Iris pigment epithelial cell (primary cell): ENCODE measurements at regions not wholly inside any gene's neighbourhood (a gene's known extent, or its start where the extent isn't known, plus 50 kb on each side); places are given as distances from the start of the nearest gene placed in this dataset.

ENCODE experiments used
- DNase-seq: peaks from one replicate; pipeline ENCODE4 v3.0.0-alpha.2; 2011; ENCODE audit warnings: low read depth

DNA sequence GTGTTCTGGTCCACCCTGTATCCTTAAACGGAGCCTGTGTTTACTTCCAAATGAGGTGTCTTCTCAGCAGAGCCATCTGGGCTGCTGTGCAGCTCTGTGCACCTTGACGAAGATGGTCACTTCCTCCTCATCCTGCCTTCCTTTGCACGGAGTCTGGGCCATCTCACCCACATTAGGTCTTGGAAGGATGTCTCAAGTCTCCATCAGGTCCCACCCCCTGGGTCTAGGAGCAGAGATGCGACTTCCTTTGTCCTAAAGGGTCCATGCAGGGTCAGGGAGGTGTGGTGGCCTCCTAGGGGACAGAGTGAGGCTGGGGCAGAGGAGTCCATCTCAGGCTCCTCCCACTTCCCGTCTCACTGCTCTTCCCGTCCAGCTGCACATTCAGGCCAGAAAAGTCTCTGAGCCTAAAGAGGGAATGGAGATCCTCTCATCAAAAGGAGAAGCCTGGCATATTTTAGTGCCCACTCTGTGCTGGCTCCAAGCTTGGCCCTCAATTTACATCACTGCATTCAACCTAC is 209.2 kb downstream of the MATN1 start:
- no peak for DNase-seq

DNA sequence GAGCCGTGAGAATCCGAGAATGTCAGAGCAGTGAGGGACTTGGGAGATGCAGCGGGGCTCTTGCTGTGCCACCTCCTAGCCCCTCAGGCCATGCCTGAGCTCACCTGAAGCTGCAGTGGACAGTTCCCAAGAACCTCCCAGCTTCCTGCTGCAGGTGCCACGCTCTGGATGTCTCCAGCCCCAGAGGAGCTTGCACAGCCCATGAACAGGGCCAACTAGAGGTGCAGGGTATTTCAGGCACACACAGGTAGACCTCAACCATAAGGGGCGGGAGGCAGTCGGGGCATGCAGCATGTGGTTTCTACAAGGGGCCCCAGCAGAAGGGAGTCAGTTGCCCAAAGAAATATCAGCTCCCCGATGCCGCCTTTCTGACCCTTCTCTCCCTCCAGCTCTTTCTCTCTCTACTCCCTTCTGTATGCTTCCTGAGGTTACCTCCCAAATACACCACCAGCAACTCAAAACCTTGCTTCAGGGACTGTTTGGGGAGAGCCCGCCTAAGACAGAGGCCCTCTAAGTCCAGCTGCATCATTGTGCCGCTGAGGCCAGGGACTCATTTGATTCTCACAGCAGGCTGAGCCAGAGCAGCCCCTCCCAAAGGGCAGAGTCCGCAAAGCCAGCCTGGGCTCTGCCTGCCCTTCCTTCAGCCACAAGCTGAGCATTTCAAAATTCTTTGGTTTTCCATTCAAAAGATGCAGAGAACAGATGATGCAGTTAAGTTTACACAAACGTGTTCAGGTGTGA is 209.8 kb downstream of the MATN1 start:
- DNase-seq: no peak

DNA sequence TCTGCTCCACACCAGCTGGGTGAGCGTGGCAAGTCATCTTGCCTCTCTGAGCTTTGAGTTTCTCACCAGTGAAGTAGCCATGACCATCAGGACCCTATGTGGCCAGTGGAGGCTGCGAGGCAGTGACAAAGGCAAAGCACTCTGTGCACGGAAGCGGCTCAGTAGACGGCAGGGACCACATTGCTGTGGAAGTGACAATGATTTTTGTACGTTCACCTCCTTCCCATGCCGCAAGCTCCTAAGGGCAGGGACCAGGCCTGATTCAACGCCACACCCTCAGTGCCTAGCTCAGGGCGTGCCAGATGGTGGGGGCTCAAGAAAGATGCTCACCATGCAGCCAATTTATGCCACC is 210.5 kb downstream of the MATN1 start:
- DNase-seq: no peak

DNA sequence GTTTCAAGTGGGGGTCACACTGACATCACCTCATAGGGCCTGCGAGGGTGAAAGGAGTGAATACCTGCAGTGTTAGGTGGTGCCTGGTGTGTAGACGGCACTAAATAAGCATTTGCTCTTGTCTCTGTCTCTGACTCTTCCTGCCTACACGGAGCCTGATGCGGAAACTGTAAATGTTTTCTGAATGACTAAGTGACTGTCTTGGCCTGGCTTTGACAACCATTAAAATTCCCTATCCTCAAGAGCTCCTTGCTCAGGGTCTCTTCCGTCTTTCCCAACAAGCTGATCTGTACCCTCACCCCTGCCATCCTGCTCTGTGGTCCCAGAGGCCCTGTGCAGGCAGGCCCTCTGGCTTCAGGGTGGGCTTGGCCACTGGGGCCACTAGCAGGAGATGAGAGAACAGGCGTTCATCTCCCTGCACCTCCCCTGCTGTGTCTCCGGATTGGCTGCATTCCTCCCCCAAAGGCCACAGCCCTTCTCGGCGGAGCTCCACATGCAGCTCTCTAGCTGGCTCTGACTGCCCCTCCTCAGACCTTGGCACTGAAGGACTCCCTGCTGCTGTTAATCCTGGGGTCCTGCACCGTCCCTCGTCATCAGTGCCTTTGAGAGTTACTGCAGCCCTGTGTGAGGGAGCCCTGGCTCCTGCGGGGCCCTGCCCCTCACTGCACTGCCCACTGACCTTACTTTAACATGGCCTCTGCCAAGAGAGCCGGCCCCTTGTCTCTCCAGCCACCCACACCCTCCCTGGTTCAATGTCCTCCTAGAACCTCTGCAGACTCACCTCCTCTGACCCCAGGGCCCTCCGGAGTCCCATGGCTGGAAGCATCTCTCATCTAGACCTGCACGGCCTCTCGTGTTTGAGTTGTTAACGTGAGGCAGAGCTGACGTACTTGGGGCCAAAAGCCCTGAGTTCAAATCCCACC is 211.1 kb downstream of the MATN1 start:
- peak; percentile 12 for DNase-seq

DNA sequence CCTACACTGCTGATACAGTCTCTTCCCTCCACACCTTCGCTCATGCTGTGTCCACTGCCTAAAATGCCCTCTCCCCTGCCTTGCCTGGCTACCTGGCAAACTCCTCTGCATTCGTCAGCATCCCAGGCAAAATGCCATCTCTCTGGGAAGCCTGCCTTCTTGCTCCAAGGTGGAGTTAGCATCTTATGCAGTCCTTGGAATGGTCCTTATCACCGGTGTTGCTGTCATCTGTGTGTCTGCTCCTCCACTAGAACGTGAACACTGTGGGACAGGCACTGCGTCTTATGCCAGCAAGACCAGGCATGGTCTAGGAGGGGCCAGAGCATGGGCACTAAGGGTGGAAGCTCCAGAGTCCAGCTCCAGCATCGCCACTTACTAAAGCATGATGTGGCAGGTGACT is 211.8 kb downstream of the MATN1 start:
- DNase-seq: no peak

DNA sequence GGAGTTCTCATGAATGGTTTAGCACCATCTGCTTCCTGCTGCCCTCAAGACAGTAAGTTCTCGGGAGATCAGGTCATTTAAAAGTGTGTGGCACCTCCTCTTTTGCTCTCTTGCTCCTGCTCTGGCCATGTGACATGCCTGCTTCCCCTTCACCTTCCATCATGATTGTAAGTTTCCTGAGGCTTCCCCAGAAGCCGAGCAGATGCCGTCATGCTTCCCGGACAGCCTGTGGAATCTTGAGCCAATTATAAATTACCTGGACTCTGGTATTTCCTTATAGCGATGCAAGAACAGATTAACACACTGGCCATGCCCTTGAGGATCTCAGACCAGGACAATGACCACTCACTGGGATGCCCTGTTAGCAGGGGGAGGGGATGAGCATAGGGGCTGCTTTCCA is 212.3 kb downstream of the MATN1 start:
- no peak for DNase-seq

DNA sequence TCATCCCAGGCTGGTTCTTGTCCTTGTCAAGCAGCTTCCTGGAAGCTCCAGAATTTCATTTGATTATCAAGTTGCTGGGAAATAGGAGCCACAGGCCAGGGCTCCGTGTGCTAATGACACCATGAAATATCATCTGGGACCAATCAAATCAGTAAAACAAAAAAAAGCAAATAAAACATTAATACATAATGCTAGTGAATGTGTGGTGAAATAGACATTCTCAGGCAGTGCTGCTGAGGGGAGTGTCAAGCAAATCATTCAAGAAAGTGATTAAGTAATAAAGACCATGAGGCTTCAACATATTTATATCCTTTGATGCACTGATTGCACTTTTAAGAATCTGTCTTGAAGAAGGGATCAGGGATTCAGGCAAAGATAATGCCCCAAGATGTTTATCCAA is 213.7 kb downstream of the MATN1 start:
- DNase-seq: no peak

DNA sequence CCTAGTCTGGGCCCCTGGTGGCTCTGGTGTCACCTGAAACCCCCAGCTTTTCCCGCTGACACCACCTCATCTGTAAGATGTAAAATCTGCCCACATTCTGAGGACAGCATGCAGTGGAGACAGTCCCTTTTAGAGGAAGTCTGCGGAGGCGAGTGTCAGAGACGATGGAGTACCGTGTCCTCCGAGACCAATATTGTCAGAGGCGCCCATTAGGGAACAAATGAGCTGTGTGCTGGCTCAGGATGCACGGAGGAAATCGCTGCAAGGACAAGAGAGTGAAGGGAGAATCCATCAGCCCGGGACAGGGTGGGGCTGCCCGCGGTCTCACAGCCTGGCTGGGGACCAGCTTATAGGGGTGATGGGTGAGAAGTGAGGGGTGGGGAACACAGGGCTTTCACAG is 214.8 kb downstream of the MATN1 start:
- DNase-seq: no peak

DNA sequence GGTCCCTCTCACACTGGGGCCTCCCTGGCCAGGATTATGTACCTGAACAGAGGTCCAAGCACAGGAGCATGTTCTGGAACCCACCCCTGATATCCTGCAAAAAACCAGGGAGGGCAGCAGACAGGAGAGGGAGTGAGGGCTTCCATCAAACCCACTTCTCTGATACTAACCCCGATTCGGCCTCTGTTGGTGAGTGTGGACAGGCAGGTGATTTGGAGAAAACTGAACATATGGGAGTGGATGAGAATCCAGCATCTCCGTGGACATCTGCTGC is 215.3 kb downstream of the MATN1 start:
- no peak for DNase-seq

DNA sequence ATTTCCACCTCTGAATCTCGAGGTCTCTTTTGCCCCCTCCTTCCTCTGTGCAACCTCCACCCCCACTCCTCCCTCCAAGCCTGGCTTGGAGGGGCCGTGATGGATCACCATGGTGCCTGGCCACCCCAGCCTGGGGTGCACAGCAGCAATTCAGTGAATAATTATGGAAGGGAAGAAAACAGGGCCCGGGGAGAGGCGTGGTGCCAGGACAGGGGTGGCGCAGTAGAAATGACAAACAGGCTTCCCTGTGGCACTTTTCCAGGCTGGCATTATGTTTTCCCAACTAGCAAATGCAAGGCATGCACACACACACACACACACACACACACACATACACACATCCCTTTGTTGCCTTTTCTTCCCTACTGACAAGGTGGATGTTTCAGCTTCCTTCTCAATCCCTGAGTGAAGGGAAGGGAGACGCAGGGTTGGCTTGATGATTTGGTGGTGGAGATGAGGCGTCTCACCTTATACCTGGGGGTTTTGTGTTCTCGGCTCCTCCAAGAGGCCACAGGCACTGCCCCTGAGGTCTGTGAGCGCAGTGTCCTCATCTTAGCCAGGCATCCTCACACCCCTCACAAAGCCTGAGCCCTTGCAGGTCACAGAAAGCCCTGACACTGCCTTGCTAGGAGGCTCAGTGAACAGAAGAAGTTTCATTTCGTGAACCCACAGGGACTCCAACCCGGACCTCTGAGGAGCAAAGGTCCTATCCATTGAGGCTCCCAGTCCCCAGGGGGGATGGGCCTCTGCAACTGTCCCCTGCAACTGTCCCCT is 215.8 kb downstream of the MATN1 start:
- DNase-seq: no peak

DNA sequence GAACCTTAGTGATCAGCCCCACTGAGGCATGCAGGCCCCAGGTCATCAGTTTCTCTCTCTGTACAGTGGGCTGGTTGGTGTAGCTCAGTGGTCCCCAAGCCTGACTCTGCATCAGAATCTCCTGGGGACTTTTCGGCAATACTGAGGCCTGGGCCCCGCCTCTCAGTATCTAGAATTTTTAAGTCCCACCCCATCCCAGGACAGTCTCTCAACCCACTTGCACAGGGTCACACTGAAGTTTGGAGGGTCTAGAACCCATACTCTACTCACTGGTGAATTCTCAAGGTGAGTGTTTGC is 216.4 kb downstream of the MATN1 start:
- no peak for DNase-seq

DNA sequence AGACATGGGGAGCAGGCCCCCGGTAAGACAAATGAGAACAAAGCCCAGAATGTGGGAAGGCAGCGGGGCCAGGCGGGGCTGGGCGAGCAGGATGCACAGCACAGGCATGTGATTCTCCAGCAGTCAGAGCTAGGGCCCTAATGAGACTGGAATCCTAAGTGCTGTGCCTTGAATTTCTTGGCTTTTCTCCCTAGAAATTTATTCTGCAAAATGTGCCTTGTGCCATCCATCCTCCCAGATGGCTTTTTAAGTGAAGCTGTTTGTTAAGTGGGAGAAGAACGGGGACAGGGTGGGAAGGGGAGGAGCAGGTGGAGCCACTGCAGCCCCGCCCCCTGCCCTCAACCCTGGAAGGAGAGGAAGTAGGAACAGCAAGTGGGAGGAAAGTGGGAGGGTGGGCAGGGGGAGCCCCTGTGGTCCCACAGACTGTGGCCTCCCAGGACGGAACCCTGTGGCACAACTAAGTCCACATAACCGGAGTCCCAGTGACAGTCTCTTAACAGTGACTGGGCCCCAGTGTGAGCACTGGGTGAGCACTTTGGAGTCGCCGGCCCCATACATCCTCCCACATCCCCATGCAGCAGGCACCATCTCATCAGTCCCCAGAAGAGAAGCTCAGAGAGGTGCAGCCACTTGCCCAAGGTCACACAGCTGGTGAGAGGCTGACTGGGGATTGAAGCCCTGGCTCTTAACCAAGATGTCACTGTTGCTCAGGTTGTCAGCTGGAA is 216.9 kb downstream of the MATN1 start:
- DNase-seq: no peak

DNA sequence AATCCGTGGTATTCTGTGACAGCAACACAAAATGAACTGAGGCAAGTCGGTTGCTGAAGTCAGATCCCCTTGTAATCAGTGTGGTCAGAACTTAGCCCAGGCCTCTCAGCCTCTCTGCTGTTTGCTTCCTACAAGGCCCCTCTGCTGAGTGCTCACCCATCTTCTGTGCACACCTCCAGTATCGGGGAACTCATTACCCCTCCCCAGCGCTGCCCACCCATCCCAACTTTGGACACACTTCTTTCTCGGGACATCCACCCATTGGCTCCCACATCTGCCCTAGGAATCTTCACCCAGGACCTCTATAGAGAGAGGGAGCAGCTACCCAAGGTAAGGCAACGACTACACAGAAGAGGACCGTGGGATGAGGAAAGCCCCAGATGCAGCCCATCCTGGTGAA is 217.5 kb downstream of the MATN1 start:
- DNase-seq: no peak

DNA sequence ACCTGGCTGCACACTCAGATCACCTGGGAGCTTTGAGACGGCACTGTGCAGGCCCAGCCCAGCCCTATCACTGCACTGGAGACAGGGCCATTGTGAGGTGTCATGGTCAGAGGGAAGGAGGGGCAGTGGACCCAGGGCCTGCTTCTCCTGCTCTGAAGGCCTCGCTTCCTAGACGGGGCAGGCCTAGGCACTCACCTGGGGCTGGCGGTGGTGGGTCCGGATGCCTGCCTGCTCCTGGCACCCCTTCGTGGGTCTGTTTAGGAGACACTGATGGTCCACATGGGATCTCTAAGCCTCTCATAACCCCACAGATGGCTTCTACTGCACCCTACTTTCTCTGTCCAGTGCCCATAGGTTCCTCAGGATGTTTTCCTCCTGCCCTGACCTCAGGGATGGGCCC is 230.9 kb downstream of the MATN1 start:
- DNase-seq: no peak

DNA sequence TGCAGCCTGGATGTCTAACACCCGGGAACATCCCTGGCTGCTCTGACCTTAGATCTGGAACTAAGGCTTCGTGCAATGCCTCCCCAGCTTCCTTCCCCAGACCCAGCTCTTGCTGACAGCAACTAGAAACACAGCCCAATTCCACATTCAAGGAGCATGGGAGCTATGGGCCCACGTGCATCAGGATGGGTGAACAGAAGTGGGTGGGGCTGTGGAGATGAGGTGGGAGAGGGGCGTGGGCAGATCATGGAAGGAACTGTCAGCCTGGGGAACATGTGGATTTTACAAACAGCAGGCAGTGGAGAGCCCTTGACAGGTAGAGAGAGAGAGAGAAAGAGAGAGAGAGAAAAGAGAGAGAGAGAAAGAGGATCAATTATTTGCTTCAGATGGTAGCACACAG is 231.6 kb downstream of the MATN1 start:
- DNase-seq: no peak

DNA sequence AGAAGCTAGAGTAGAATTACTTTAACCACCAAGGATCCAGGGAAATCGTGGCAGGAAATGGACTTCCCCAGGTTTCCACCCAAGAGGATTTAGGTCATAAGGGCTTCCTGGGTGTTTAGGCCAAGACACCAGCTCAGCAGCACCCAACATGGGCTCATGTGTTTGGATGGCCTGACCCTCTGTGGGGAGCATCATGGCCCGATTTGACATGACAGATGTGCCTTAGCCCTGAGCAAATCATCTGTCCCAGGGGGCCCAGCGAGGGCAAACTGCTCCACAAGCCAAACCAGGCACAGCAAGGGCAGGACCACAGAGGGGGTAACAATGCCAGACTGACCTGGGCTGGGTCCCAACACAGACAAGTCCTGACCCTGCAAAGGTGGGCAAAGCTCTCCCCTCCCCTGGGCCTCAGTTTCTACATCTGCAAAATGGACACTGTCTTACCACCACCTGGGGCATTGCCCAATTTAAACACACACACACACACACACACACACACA is 232.8 kb downstream of the MATN1 start:
- no peak for DNase-seq

DNA sequence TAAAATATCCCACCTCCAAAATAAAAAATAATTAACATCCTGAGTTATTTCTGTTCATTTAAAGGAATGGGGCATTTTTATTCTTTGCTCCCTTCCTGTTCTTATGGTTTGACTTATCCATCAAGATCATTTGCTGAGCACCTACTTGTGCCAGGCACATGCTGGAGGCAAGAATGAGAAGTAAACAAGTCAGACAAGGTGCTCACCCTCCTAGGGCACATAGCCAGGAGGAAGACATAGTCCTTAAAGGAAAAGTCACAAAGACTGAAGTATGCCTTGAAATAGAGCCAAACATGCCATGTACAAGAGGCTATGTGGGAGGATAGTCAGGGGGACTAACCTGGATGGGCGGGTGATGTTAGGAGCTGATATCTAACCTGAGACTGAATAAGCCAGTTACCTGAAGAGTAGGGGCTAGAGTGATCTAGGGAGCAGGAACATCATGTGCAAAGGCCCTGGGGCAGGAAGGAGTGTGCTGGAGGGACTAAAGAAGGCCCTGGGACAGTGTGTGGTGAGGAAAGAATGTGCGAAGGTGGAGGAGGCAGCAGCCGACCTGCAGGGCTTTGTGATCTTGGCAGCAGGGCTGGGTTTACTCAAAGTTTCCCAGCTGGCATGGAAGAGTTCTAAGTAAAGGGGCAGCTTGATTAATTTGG is 233.5 kb downstream of the MATN1 start:
- no peak for DNase-seq

DNA sequence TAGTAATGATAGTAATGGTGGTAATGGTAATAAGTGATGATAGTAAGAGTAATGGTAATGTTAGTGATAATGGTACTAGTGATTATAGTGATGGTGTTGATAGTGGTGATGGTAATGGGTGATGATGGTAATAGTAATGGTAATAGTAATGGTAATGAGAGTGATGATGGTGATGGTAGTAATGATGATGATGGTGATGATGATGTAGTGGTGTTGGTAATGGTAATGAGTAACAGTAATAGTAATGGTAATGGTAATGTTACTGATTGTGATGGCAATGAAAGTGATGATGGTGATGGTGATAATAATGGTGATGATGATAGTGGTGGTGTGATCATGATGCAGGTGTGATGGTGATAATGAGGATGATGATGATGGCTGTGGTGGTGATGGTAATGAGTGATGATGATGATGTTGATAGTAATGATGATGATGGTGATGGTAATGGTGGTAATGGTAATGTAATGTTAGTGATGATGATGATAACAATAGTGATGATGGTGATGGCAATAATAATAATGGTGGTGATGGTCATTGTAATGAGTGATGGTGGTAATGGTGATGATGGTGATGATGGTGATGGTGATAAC is 235.0 kb downstream of the MATN1 start:
- DNase-seq: no peak

DNA sequence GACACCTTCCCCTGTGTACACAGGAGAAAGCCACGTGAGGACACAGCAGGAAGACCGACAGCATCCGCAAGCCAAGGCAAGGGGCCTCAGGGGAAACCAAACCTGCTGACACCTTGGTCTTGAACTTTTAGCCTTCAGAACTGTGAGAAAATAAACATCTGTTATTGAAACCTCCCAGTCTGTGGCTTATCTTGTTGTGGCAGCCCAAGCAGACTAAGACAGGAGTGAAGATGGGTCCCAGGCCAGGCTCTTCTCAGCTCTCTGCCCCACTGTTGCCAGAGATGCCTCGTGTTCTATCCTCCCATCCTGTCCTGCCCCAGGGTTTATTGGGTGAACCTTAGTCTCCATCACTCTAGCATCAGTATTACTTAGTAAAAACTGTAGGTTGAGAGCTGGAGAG is 236.3 kb downstream of the MATN1 start:
- DNase-seq: no peak

DNA sequence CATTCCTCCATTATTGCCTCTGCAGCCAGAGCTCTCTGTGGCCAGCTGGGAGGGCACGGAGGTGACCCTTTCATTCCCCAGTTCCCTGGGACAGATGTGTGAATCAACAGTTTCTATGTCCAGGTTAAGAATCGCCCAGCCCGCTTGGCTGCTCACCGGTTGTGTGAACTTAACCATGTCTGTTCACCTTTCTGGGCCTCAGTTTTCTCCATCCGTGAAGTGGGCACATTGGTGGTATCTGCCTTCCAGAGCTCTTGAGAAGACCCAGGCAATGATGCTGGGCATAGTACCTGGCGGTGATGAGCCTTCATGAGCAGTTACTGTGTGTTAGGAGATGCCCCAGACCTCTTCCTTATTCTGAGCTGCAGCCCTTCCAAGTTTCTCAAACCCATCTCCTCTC is 238.3 kb downstream of the MATN1 start:
- DNase-seq: no peak

DNA sequence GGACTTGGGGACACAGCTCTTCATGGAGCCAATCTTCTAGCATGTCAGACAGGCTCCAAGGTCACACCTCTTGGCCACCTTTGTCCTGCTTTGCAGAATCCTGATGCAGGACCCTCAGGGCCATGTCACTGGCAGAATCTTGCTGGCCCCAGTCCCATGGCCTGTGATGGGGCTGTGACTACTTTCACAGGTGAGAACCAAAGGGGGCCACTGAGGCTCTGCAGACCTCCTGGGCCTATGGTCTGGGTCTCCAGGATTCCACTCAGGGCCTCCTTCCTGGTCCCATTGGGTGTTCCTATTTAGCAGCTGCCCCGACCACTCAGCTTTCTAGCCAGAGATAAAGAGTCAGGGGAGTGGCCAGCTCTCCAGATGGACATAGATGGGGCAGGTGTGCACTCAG is 238.7 kb downstream of the MATN1 start:
- no peak for DNase-seq
